ENCODE measurements at regions not wholly inside any gene's neighbourhood (a gene's known extent, or its start where the extent isn't known, plus 50 kb on each side); places are given as distances from the start of the nearest gene placed in this dataset.

DNA sequence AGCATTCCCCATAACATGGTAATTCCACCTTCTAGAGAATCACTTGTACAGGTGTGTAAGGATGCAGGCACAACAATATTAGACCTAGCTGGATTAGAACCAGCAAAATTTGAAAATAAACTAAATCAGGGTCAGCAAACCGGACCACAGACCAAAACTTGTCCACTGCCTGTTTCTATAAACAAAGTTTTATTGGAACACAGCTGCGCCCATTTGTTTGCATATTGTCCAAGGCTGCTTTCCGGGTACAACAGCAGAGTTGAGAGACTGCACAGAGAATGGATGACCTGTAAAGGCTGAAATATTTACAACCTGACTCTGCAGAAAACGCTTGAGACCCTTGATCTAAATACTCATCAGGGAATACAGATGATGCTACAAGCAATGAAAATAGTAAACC lies 73.6 kb upstream of the SLC45A1 start:
- TF ChIP-seq EZH2phosphoT487 (conservative IDR thresholded peaks at IDR 0.05; ENCODE audit: low read length): no peak
- TF ChIP-seq, protein P1, sequence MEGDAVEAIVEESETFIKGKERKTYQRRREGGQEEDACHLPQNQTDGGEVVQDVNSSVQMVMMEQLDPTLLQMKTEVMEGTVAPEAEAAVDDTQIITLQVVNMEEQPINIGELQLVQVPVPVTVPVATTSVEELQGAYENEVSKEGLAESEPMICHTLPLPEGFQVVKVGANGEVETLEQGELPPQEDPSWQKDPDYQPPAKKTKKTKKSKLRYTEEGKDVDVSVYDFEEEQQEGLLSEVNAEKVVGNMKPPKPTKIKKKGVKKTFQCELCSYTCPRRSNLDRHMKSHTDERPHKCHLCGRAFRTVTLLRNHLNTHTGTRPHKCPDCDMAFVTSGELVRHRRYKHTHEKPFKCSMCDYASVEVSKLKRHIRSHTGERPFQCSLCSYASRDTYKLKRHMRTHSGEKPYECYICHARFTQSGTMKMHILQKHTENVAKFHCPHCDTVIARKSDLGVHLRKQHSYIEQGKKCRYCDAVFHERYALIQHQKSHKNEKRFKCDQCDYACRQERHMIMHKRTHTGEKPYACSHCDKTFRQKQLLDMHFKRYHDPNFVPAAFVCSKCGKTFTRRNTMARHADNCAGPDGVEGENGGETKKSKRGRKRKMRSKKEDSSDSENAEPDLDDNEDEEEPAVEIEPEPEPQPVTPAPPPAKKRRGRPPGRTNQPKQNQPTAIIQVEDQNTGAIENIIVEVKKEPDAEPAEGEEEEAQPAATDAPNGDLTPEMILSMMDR (IDR thresholded peaks at IDR 0.05; ENCODE audit: insufficient read depth, low read length, poor library complexity, severe bottlenecking): no peak
- no peaks in the 10 kb centered on the region for H4K20me1 ChIP-seq (ENCODE audit: low read depth, low read length)
- no peak overlapping the region for H3K27ac ChIP-seq (ENCODE audit: low read depth, low read length)
- H3K4me3 ChIP-seq (ENCODE audit: insufficient read depth, low read length, poor library complexity, severe bottlenecking): no peak overlapping the region
- no peak overlapping the region for H3K9ac ChIP-seq (ENCODE audit: low read length)
- no peaks in the 10 kb centered on the region for H3K9me3 ChIP-seq (ENCODE audit: insufficient read depth, low read length)
- no peaks in the 10 kb centered on the region for H3K79me2 ChIP-seq (ENCODE audit: insufficient read depth, low read length)
- H3K9me2 ChIP-seq (replicated peaks; ENCODE audit: insufficient read depth, low read length): no peaks in the 10 kb centered on the region
- no peaks in the 10 kb centered on the region for H3K36me3 ChIP-seq (ENCODE audit: low read length)
- H3F3A ChIP-seq (ENCODE audit: insufficient read depth): no peaks in the 10 kb centered on the region
- H3K27me3 ChIP-seq (ENCODE audit: low read length): no peaks in the 10 kb centered on the region
- H2AFZ ChIP-seq (ENCODE audit: low read depth, low read length, severe bottlenecking): no peak overlapping the region
- no peak overlapping the region for H3K4me2 ChIP-seq (ENCODE audit: low read depth, low read length, poor library complexity, severe bottlenecking)

DNA sequence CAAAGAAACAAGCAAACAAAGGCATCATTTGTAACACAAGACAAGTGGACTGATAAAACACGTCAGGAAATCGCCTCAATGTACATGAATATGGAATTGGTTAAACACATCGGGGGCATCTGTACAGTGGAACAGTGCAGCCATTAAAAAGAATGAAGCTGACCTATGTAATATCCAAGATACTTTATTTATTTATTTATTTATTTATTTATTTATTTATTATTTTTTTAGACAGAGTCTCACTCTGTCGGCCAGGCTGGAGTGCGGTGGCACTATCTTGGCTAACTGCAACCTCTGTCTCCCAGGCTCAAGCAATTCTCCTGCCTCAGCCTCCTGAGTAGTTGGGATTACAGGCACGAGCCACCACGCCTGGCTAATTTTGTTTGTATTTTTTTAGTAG lies 75.4 kb upstream of the SLC45A1 start:
- Histone ChIP-seq H3K9me3 (ENCODE audit: insufficient read depth, low read length) (no peaks in the 10 kb centered on the region), H3K36me3 (ENCODE audit: low read length) (no peaks in the 10 kb centered on the region), H3F3A (ENCODE audit: insufficient read depth) (no peaks in the 10 kb centered on the region), H3K4me2 (ENCODE audit: low read depth, low read length, poor library complexity, severe bottlenecking) (no peak overlapping the region), H3K9ac (ENCODE audit: low read length) (no peak overlapping the region), H3K27ac (ENCODE audit: low read depth, low read length) (no peak overlapping the region), H2AFZ (ENCODE audit: low read depth, low read length, severe bottlenecking) (no peak overlapping the region), H3K27me3 (ENCODE audit: low read length) (no peaks in the 10 kb centered on the region), H3K79me2 (ENCODE audit: insufficient read depth, low read length) (no peaks in the 10 kb centered on the region), H4K20me1 (ENCODE audit: low read depth, low read length) (no peaks in the 10 kb centered on the region), H3K4me3 (ENCODE audit: insufficient read depth, low read length, poor library complexity, severe bottlenecking) (no peak overlapping the region), H3K9me2 (replicated peaks; ENCODE audit: insufficient read depth, low read length) (no peaks in the 10 kb centered on the region)
- no peak for TF ChIP-seq EZH2phosphoT487 (conservative IDR thresholded peaks at IDR 0.05; ENCODE audit: low read length)
- TF ChIP-seq, protein P1 (IDR thresholded peaks at IDR 0.05; ENCODE audit: insufficient read depth, low read length, poor library complexity, severe bottlenecking): no peak

DNA sequence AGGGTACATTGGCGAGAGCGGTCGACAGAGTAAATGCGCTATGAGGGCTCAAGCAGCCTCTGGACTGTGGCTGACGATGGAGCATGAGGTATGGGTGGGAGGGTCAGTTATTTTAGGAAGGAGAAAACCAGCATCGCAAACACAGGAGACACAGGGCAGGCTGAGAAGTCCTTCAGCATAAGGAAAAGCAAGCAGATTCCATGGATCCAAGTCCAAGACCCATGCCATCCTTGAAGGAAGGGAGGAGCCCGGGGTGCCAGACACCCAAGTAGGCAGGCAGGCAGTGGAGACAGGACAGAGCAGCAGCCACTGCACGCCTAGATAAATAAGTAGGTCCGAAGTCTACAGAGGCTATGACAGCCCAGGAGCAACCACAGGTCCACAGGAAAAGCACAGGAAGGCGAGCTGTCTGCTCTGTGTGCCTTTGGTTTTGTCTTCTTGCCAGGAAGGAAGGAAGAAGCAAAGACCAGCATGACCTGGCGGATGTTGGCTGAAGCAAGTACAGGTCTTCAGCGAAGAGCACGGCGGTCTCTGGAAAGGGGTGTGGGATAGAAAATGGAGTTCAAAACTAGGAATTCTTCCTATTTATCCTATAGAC lies 76.4 kb upstream of the SLC45A1 start:
- H3K79me2 ChIP-seq (ENCODE audit: insufficient read depth, low read length): no peaks in the 10 kb centered on the region
- no peak overlapping the region for H3K4me3 ChIP-seq (ENCODE audit: insufficient read depth, low read length, poor library complexity, severe bottlenecking)
- TF ChIP-seq, protein P1 (IDR thresholded peaks at IDR 0.05; ENCODE audit: insufficient read depth, low read length, poor library complexity, severe bottlenecking): no peak
- no peak for TF ChIP-seq EZH2phosphoT487 (conservative IDR thresholded peaks at IDR 0.05; ENCODE audit: low read length)
- H2AFZ ChIP-seq (ENCODE audit: low read depth, low read length, severe bottlenecking): no peak overlapping the region
- H3K4me2 ChIP-seq (ENCODE audit: low read depth, low read length, poor library complexity, severe bottlenecking): no peak overlapping the region
- H3K9me2 ChIP-seq (replicated peaks; ENCODE audit: insufficient read depth, low read length): no peaks in the 10 kb centered on the region
- H3K9ac ChIP-seq (ENCODE audit: low read length): no peak overlapping the region
- no peak overlapping the region for H3K27ac ChIP-seq (ENCODE audit: low read depth, low read length)
- no peaks in the 10 kb centered on the region for H3K36me3 ChIP-seq (ENCODE audit: low read length)
- no peaks in the 10 kb centered on the region for H3F3A ChIP-seq (ENCODE audit: insufficient read depth)
- no peaks in the 10 kb centered on the region for H3K9me3 ChIP-seq (ENCODE audit: insufficient read depth, low read length)
- no peaks in the 10 kb centered on the region for H3K27me3 ChIP-seq (ENCODE audit: low read length)
- no peaks in the 10 kb centered on the region for H4K20me1 ChIP-seq (ENCODE audit: low read depth, low read length)
